Activated T-cell treated with anti-CD3 and anti-CD28 coated beads, Interleukin-2, amount 50 U/mL, for 1 hour (primary cell): ENCODE measurements at regions not wholly inside any gene's neighbourhood (a gene's known extent, or its start where the extent isn't known, plus 50 kb on each side); places are given as distances from the start of the nearest gene placed in this dataset.

ENCODE experiments used
- DNase-seq: peaks from one replicate; pipeline ENCODE4 v3.0.0-alpha.2; 2020

DNA sequence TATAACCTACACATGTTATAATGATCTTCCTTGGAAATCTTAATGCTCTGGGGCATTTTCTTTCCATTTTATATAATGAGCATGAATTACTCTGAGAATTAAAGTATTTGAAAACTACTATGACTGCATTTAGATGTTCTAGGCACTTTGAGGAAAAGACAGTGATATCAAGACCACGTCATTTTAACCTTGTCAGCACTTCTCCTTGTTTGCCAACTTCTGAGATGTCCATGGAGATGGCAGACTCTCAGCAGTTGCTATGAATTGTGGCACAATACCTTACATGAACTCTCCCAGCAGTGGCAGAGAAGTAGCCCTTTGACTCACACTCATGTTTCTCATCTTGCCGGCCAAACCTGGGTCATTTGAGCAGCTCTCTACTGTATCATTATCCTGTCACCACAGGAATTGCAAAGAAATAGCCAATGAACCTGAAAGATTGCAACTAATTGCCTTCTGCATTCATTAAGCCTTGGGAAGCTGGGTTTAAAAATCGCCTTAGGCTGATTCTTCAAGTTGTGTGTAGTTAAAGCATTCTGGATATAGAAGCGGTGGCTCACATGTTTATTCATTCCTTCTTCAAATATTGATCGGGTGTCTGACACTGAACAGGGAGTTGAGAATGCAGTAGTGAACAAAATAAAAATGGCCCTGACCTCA lies 272.2 kb upstream of the CFAP20DC start:
- no peak for DNase-seq

DNA sequence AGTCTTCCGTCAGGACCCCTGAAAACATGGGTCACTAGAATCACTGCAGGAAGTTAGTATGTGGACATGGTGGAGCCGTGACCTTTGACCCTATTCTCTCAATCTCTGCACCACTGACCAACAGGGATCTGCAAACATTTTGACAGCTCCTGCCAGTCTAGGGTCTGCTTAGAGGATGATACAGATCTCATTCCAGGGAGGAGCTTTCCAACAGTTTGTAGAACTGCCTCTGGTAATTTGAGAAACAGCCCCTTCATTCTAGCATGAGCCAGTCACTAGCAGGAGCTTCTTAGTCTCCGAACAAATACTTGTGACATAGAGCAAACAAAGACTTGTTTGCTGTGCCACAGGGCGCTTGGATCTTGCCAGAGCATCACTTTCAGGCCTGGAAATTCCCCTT lies 270.3 kb upstream of the CFAP20DC start:
- no peak for DNase-seq

DNA sequence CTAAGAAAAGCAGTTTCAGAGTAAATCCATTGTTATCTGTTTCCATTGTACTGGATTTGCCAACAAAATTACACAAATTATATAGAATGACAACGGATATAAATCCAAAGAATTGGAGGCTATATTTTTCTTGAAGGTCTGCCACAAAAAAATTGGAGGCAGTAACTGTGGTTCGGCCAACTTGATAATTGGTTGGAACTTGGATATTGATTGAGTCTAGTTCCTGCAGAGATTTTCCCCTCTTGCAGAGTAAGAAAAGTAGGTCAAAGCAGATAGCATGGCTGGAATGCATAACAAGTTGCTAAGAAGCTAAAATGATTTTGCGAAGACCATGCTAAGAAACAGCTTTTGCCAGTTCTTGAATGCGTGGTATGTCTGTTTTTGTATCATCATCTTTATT lies 269.6 kb upstream of the CFAP20DC start:
- no peak for DNase-seq

DNA sequence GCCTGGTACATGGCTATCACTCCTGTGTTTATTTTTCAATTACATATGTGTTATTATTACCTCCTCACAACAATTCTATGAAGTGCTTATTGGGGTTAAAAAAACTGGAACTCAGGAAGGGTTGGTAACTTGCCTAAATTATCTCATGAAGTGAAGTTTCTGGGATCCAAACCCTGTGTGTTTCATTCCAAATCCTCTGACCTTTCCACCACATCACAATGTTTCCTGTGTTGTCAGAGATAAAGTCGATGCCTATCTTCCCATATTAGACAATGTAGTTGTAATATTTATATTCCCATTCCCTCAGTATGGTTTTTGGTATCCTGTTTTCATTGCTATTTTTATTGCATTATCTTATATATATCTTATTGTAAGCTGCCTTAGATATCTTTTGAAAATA lies 269.1 kb upstream of the CFAP20DC start:
- DNase-seq: no peak

DNA sequence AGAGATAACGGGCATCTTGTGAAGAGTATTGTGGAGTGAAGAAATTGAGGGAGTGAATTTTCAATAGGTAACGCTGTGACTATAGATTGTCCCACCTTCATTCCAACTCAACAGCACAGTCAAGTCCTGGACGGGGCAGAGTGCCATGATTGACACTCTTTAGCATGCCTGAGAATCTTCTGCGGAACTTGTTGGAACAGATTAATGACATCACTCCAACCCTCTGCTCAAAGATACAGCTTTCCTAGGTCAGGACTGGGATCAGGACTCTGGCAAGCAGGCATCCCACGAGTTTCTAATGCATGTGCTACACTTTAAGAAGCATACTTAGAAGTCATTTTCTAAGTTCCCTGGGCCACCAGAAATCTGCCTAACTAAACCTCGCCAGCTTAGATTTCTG lies 267.6 kb upstream of the CFAP20DC start:
- no peak for DNase-seq

DNA sequence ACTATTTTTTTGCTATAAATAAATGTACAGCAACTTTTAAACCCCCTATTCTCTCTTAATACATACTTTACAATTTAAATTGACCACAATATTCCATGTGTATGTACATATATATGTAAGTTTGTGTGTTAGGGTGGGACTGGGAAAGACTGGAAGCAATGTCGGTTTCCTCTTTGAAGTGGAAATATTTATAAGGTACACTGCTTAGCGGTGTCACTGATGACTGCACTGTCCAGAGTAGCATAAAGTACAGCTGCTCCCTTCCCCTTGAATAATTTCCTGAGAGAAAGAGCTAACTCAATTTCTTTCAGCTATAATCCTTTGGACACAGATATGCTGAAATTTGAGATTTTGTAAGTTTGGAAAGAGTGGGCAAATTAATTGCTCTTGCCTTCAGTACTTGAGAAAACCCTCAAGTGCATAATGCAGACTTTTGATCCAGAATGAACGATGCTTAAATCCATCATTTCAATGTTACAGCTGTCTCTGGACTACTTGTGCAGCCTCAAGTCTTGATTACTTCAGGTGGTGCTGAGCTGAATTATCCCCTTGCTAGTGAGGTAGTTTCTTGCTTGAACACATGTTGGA lies 267.0 kb upstream of the CFAP20DC start:
- DNase-seq: no peak

DNA sequence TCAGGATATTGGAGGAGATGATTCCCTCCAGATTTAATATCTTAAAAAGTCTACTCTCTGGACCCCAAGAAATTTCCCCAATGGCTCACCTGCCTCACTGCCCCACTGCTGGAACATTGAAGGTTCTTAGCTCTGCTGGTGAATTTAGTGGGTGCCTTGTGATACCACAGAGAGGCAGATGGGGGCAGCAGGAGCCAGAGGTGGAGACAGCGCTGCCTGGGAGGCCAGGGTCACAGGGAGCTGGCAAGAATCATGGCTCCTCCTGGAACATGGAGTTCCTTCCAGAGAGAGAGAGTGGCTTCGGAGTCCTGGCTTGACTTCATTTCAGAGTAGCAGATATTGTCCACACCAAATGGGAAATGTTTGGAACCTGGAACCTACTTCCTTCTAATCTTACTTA lies 263.5 kb upstream of the CFAP20DC start:
- peak; percentile 42 for DNase-seq

DNA sequence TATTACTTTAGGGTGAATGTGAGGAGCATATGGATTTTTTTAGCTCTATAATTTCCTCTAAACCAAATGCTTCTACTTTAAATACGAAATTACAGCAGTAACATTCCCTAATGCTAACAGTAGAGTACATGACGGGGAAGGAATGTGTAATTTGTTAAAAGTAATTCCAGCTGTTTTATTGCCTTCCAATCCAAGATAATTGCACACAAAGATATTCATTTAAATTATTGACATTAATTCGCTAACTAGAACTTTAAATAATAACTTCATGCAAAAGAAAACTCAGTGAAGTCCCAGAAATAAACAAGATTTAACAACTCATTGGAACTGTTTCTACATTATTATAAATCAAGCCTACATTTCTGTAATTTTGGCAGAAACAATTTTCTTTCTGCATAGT lies 261.4 kb upstream of the CFAP20DC start:
- no peak for DNase-seq

DNA sequence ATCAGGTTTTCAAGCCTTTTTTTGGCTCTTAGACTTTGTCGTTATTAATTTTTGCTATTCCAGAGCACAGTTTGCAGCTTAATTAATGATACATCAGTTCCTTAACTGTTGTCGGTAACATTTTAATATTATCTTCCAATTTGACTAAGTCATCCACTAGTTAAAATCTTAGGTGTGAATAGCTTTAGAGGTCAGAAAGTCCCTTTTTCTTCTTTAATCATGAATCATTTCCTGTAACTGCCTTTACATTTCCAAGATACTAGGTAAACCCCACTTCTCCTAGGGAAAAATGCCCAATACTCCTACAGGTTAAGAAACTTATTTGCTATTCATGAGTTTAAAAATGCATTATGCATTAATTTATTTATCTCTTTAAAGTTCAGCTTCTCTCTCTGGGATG lies 260.9 kb upstream of the CFAP20DC start:
- DNase-seq: no peak

DNA sequence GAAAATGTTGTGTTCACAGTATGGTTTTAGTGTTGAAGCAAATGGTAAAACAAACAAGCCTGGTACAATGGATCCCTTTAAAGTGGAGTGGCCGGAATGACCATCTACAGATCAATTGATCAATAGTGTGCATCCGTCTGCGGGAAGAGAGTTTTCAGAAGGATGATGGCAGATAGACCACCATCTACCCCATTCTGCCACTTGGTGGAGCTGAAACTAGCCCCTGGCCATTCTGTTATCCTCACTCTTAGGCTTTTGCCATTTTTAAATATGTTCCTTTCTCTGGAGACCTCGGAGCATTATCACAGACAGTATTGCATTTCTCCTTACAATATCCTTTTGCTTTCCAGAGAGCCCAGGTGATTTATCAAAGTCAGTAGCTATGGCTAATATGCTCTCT lies 258.9 kb upstream of the CFAP20DC start:
- DNase-seq: no peak

DNA sequence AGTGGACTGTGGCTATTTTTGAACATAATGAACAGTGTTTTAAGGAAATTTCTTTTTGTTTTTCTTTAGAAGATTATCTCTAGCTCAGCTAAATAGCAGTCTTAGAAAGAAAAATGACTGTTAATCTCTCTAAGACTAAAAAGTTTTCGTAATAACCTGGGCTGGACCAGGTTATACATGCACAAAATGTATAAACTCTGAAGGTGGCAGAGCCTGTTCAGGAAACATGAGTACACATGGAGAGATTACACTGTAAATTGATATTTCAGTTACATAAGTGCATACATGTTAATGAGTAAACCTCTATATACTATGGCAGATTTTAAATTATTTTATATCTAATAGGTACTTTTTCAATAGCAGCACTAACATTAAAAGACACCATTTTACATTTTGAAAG lies 258.2 kb upstream of the CFAP20DC start:
- no peak for DNase-seq

DNA sequence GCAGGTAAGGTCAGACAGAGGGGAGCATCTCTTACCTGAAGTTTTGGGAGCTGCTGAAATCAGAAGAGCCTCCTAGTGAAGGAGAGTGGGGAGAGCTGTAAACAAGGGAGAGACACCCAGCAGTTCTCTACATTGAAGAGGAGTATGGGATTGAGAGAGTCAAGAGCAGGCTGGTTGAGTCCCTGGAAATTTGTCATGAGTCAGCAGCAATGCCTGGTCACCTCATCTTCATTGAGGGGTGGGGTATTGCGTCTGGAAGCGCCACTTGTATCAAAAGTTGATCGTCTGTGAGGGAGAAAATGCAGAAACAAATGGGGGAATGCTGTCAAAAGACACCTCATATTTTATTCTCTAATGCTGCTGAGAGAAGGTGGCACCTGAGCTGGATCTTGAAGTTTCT lies 256.6 kb upstream of the CFAP20DC start:
- DNase-seq: no peak

DNA sequence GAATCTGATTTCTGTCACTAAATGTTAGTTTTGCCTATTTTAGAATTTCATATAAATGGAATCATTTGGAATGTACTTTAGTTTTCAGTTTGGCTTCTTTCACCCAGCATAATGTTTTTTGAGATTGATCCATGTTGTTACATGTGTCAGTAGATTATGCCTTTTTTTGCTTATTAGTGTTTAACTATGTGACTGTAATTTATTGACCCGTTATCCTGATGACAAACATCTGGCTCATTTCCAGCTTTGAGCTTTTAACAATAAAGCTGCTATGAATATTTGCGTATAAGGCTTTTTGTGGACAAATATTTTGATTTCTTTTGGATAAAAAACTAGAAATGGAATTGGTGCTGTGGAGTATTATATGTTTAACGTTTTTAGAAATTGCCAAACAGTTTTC lies 254.5 kb upstream of the CFAP20DC start:
- no peak for DNase-seq

DNA sequence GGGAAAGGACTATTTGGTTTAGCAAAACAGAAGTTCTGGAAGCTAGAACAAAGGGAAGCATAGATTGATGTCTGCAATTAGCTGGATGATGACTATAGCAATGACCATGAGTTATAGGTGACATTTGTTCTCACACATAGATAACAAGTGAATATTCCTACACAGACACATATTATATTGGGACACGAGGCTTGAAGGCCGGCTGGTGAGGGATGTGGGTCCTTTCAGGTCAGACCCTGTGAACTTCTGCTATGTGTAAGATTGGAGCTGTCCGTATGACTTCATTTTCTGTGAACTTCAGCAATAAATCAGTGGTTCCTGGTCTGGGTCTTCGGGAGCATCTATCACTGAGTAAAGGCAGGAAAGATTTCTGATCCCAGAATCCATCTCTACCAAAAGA lies 253.6 kb upstream of the CFAP20DC start:
- DNase-seq: no peak

DNA sequence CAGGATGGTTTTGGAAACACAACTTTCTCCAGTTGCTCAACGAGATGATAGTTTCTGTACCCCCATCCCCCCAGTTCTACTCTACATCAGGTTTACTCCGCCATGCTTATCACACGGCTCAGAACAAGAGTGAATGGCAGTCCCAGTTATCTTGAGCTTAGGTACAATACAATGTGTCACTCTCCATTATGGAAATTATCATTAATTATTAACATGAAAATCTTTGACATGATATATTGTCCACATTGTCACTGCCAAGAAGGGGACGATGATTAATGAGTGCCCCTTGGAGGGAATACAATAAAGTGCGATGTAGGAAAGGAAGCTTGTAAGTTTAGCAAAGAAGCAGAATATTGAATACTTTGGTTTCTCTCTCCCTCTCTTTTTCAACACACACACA lies 252.6 kb upstream of the CFAP20DC start:
- DNase-seq: no peak

DNA sequence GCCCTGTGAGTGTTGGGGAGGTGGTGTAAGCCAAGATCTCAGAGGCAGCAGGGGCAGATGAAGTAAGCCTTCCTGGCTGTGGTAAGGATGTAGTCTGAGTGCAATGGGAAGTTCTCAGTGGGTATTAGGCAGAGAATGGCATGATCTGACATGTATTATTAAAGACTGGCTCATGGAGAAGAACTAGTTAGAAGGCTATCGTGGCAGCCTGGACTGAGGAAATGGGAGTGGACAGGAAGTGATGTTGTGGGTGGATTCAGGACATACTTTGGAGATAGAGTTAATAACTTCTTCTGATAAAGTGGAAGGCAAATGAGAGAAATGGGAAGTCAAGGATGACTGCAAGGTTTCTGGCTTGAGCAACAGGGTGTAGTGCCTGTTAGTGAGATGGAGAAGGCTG lies 250.9 kb upstream of the CFAP20DC start:
- no peak for DNase-seq

DNA sequence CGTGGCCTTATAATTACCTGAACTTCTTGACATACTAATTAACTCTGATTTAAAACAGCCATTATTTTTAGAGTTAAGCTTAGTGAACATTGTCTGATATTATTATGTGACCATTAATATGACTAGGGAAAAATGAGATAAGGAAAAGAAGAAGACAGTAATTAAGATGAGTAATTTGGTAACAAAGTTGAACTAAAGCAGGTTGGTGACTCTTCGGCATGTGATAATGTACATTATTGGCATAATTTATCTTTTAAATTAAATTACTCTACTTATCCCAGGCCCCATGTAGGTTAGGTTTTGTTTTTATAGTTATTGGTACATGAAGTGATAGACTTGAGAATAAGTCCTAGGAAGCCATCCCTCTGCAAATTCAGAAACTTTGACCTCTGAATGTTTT lies 249.7 kb upstream of the CFAP20DC start:
- no peak for DNase-seq

DNA sequence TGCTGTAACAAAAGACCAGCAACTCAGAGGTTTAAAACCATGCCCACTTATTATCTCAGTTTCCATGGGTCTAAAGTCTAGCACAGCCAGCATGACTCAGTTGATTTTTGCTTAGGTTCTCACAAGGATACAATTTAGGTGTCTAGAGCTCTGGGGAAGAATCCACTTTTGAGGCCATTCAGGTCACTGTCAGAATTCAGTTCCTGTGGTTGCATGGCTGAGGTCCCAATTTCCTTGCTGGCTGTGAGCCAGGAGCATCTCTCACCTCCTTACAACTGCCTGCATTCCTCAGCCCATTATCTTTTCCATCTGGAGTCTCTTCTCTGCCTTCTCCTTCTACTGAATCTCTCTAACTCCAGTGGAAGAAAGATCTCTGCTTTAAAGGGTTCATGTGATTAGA lies 240.5 kb upstream of the CFAP20DC start:
- DNase-seq: no peak

DNA sequence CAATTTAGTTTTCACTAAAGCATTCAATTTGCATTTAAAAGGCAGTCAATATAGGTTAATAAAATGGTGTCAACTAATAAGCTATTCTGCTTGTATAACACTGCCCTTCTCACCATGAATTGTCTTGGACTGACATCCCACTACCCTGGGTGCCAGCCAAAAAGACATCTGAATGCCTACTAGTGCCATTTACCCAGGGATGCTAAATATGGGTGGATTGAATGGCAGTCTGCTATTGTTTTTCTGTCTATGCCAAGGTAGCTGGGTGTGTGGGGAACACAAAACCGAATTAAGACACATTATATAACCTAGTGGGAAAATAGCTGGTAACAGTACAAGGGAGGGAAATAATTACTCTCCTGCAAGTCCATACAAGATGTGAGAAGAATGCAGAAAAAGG lies 240.0 kb upstream of the CFAP20DC start:
- DNase-seq: no peak

DNA sequence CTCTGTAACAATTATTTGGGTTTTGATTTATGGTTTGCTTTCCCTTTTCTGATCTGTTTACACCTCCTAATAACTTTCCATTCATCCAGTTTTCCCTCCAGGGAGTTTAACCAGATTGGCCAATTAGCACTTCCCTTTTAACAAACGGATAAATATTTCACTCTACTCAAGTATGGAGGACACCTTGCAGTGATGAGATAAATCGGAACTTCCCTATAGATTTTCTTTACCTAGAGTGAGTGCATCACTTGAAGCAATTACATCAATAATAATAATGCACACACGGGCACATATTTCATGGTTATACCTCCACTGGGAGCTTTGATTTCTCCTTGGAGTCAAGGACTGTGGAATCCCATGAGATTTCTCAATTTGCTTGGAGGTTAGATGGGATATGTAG lies 239.1 kb upstream of the CFAP20DC start:
- DNase-seq: no peak

DNA sequence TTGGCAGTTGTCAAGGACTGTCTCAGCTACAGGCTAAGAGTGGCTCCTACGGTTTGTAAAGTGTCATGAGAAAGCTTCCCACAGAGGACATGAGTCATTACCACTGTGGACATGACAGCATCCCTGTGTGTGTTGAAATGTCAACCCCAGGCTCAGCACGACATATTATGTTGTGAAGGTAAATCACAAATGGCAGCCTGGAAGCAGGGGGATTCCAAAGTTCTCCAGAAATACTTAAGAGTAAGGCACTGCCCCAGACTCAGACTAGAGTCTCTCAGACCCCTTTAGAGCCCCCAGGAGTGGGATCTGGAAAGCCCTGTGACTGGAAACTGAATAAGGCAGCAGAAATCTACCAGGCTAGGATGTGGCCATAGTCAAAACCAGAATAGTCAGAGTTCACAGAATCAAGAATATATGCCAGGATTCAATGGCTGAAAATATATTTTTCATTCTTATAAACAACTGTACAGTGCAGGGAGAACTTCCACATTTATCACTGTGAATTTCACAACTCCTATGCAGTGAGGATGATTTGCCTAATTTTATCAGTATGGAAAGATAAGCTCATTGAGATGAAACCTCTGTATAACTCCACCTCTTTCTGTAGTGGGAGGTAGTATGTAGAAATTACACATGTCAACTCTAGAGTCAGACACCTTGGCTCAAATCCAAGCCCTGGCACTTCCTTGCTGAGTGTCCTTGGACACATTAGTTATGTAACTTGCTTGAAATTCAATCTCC lies 237.1 kb upstream of the CFAP20DC start:
- no peak for DNase-seq

DNA sequence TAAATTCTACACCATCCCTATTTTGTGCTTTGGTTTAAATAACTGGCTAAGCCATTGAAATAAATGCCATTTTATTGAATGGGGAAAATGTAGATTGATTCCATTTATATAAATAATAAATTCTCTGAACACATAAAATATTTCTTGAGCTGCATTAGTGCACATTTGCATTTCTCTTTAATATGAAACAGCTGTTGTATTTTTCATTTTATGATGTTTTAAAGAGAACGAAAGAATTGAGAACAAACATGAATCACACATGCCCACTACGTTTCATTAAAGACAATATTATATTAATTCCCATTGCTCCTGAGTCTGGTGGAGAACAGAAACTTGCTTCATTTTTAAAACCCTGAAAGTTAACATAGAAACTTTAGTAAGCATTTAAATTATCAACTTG lies 235.7 kb upstream of the CFAP20DC start:
- DNase-seq: no peak

DNA sequence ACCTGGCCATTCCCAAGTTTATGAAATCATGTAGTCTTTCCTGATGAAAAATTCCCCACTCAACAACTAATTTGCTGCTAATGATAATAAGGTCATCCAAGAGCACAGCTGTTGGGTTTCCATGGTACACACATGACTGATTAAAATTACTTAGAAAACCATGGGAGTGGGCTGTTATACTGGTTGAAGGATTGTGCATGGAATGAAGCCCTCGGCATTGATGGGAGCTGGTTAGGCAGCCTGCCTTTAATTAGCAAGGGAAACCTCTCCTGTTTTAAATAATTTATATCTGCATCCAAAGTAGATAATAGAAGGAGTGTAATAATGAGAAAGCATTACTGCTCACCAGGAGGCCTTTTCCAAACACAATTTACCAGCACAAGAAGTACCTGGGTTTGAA lies 235.1 kb upstream of the CFAP20DC start:
- DNase-seq: no peak

DNA sequence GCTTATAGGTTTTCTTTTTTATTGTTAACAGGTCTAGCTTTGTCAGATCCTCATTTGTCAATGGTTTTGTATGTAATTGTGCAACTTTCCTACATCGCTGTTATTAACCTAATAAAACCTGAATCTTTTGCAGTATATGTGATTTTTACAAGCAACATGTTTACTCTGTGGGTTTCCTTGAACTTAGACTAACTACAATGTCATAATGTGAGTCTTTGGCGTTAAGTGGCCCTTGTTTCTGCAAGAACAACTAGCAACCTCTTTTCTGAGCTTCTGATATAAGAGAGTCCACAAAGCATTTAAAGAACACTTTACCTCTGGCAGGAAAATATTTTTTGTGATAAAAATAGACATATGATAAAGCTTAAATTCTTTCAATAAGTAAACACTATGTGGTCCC lies 230.3 kb upstream of the CFAP20DC start:
- no peak for DNase-seq

DNA sequence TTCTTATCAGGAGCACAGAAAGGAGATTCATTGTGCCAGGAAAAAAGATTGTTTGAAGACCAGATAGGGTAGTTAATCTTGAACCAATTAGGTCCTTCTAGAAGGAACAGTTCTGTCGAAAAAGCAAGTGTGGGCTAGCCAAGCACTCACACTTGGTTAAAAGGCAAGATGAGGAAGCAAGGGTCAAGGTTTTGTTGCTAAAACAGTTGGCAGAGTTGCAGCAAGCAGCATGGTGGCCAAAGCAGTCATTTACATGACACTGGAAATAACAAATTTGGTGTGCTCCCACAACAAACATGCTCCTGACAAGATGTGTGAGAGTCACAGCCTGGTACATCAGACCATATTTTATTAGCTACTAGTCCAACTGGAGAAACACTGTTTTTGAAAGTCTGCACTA lies 228.0 kb upstream of the CFAP20DC start:
- no peak for DNase-seq
